CD4-positive, alpha-beta T cell treated with Interleukin-4 for 1 hour (primary cell): ENCODE measurements at regions not wholly inside any gene's neighbourhood (a gene's known extent, or its start where the extent isn't known, plus 50 kb on each side); places are given as distances from the start of the nearest gene placed in this dataset.
"Not testable (repeated sequence)": the region's sequence is repeated elsewhere in the genome, so short reads cannot be mapped to it uniquely, and the experiment has no call there.

Experiments used
- DNase-seq, 2 donors: peaks; one replicate each; pipeline ENCODE4 v3.0.0-alpha.2; 2020 to 2022

DNA sequence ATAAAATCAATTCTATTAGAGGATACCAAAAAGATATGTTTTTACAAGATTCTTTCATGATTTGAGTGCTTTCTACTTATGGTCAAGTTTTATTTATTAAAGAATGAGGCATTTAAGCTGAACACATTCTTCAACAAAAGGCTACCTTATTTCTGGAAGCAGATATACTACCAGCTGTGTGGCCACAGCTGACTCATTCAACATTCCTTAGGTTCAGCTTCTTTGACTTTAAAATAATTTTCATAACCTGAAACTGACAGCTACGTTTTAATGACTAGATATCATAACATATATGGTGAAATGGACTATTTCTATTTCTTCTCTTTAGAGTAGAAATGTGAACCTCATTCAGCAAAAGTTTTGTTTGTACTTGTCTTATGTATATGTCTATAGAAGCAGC is 414.2 kb upstream of the SEMA3C start:
- DNase-seq = no peak

- DNase-seq = no peak
These were observed 412.5 kb upstream of the SEMA3C start for GRCh38 chr7:81331061-81332018.

DNA sequence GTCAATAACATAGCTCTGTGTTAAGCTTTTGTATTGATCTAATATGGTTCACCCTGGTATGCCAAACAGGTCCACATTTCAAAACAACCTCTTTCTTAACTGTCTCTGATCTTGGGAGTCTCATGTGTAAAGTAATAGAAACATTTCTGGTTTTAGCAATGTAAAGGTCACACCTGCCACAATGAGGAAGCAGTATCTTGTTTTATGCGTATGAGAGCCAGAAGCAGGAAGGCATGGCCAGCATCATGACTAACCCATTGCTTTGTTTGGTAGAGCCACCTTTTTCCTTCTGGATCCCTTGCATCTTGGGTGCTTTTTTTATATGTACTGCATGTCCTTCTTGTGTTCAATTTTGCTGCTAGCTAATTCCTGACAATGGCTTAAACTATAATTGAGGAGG is 411.3 kb upstream of the SEMA3C start:
- DNase-seq = no peak

GRCh38 chr7:81327468-81328266 is 408.8 kb upstream of the SEMA3C start:
- no peak for DNase-seq

- DNase-seq = no peak
These were observed 403.1 kb upstream of the SEMA3C start for GRCh38 chr7:81321949-81322348.

DNA sequence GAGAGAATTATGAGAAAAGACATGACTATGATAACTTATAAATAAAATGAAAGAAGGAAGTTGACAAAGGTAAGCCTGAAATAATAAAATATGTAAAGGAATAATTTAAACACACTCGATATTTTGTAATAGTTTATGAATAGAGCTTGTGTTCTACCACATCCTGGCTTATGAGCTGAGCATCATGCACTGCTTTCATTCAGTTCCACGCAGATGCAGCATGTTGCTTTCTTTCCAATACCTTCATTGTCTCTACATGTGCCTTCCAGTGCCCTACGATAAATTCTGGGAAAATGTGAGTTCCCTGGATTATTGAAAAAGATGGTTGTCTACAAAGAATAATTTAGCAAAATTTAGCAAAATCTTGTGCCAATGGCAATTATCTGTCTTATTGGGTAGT is 398.9 kb upstream of the SEMA3C start:
- DNase-seq = no peak

- DNase-seq = no peak
These were observed 389.9 kb upstream of the SEMA3C start for GRCh38 chr7:81308643-81309322.

GRCh38 chr7:81301815-81302214 is 383.0 kb upstream of the SEMA3C start:
- DNase-seq = no peak

- no peak for DNase-seq
These were observed 381.9 kb upstream of the SEMA3C start for GRCh38 chr7:81300753-81301152.

DNA sequence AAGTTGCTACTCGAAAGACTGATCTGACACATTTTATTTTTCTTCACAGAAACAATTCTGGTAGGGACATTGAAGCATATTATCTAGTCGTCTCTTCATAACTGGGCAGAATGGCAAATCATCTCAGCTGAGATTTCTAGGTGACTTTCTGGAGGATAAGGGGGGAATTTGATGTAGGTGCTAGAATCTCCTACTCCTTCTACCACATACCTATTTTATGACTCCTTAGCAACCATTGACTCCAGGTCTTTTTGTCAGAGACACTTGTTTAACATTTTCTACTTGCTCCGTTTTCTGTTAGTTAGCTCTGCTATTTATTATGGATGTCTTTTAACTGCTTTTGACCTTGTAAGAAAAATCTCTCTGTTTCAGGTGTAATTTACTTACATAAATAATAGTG is 380.9 kb upstream of the SEMA3C start:
- no peak for DNase-seq

- no peak for DNase-seq
These were observed 380.3 kb upstream of the SEMA3C start for GRCh38 chr7:81298951-81299666.

GRCh38 chr7:81297317-81297716 is 378.5 kb upstream of the SEMA3C start:
- no peak for DNase-seq

- no peak for DNase-seq
These were observed 377.9 kb upstream of the SEMA3C start for GRCh38 chr7:81296726-81297125.

GRCh38 chr7:81294897-81295515 is 376.2 kb upstream of the SEMA3C start:
- no peak for DNase-seq

GRCh38 chr7:81293806-81294205 is 375.0 kb upstream of the SEMA3C start:
- no peak for DNase-seq

GRCh38 chr7:81286754-81287153 is 367.9 kb upstream of the SEMA3C start:
- not testable (repeated sequence) for DNase-seq

DNA sequence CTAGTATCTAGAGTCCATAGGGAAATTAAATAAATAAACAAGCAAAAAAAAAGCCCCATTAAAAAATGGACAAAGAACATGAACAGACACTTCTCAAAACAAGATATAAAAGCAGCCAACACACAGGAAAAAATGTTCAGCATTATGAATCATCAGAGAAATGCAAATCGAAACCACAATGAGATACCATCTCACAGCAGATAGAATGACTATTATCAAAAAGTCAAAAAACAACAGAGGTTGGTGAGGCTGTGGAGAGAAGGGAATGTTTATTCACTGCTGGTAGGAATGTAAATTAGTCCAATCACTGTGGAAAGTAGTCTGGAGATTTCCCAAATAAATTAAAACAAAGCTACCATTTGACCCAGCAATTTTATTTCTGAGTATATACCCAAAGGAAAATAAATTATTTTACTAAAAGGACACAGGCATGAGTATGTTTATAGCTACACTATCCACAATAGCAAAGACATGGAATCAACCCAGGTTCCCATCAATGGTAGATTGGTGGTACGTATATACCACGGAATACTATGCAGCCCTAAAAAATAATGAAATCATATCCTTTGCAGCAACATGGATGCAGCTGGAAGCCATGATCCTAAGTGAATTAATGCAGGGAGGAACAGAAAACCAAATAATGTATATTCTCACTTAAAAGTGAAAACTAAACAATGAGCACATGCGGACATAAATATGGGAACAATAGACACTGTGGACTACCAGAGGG is 366.5 kb upstream of the SEMA3C start:
- DNase-seq = no peak

- no peak for DNase-seq
These were observed 365.7 kb upstream of the SEMA3C start for GRCh38 chr7:81284576-81284975.

DNA sequence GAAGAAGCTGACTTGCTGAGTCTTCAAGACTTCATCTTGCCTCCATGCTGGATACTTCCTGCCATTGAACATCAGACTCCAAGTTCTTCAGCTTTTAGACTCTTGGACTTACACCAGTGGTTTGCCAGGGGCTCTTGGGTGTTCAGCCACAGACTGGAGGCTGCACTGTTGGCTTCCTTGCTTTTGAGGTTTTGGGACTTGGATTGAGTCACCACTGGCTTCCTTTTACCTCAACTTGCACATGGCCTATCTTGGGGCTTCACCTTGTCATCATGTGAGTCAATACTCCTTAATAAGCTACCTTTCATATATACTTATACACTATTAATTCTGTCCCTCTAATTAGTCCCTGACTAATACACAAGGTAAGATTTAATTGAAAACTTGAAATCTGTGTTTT is 361.7 kb upstream of the SEMA3C start:
- DNase-seq = no peak

DNA sequence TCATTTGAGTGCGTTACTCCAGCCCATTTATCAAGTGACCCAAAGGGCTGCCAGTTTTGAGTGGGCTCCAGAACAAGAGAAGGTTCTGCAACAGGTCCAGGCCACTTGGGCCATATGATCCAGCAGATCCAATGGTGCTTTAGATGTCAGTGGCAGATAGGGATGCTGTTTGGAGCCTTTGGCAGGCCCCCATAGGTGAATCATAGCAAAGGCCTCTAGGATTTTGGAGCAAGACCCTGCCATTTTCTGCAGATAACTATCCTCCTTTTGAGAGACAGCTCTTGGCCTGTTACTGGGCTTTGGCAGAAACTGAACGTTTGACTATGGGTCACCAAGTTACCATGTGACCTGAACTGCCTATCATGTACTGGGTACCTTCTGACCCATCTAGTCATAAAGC is 358.8 kb upstream of the SEMA3C start:
- no peak for DNase-seq

DNA sequence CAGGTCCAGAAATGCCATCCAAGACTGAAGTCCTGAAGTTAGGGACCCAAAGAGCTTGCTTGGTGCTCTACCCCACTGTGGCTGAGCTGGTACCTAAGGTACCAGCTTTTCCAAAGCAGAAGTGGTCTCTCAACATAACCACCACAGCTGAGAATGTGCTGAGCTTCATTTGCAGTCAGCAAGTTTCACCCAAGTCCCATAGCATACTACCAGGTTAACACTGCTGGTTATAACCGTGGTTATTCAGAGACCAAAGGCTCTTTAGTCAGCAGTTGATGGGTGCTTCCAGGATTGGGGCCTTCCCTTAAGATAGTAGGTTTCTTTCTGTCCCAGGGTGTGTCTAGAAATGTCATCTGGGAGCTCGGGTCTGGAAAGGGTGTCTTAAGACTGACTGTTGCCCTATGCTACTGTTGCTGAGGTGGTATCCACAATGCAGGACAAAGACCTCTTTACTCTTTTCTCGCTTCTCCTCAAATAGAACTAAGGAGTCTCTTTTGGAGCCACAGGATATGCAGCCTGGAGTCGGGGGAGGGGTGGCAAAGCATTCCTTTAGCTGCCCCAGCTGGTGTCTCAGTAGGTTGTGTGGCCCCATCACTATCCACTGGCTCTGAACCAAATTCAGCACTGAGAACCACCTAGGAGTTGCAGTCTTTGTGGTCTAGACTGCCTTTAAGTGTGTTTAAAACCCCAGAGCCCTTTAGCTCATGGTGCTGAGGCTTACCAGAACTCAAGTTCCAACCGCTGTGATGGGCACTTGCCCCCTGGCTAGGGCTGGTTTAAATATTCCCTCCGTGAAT is 354.9 kb upstream of the SEMA3C start:
- no peak for DNase-seq
